Muscle of leg (tissue), 3 donors: ENCODE measurements at regions not wholly inside any gene's neighbourhood (a gene's known extent, or its start where the extent isn't known, plus 50 kb on each side); places are given as distances from the start of the nearest gene placed in this dataset.

Experiments used
- DNase-seq: peaks from one replicate; pipeline ENCODE4 v3.0.0; 2013
- H3K27ac ChIP-seq: one replicate; pipeline ENCODE4 v1.5.1; 2013; ENCODE audit warnings: mild to moderate bottlenecking, low read length, control low read depth
- H3K27me3 ChIP-seq: one replicate; pipeline ENCODE4 v1.6.1; 2013; ENCODE audit warnings: low read length; ENCODE audit not compliant: control insufficient read depth, insufficient read depth
- H3K36me3 ChIP-seq: one replicate; pipeline ENCODE4 v1.6.1; 2013; ENCODE audit warnings: low read length; ENCODE audit not compliant: control insufficient read depth, insufficient read depth
- H3K4me1 ChIP-seq: one replicate; pipeline ENCODE4 v1.6.1; 2013; ENCODE audit warnings: low read length; ENCODE audit not compliant: control insufficient read depth, insufficient read depth
- H3K4me3 ChIP-seq: one replicate; pipeline ENCODE4 v1.5.1; 2013; ENCODE audit warnings: low read length, control low read depth
- H3K9me3 ChIP-seq: replicated peaks from 2 replicates; pipeline ENCODE4 v1.6.1; 2013; ENCODE audit warnings: low read depth, low read length; ENCODE audit not compliant: control insufficient read depth
- WGBS: methylation state at CpG from one replicate; pipeline ENCODE4 v1.1.5; 2013; ENCODE audit warnings: missing lambda C conversion rate; ENCODE audit not compliant: insufficient coverage; 5-methylcytosine and 5-hydroxymethylcytosine counted together

GRCh38 chr18:55121397-55122170 is 162.3 kb upstream of the CCDC68 start:
- no peak overlapping the region for H3K4me3 ChIP-seq
- no peak for DNase-seq
- no peak overlapping the region for H3K27ac ChIP-seq
- H3K36me3 ChIP-seq: no peaks in the 10 kb centered on the region
- no peaks in the 10 kb centered on the region for H3K27me3 ChIP-seq
- WGBS: 33% methylated on average over 1 of the region's 10 CpGs
- H3K4me1 ChIP-seq: no peaks in the 10 kb centered on the region
- no peaks in the 10 kb centered on the region for H3K9me3 ChIP-seq

GRCh38 chr18:55120896-55121295 is 161.6 kb upstream of the CCDC68 start:
- H3K27ac ChIP-seq: no peak overlapping the region
- no peak for DNase-seq

GRCh38 chr18:55119434-55119833 is 160.2 kb upstream of the CCDC68 start:
- WGBS: 23% methylated on average over 2 of the region's 6 CpGs
- no peaks in the 10 kb centered on the region for H3K4me1 ChIP-seq
- no peaks in the 10 kb centered on the region for H3K27me3 ChIP-seq
- H3K27ac ChIP-seq: no peak overlapping the region
- H3K9me3 ChIP-seq: no peaks in the 10 kb centered on the region
- no peaks in the 10 kb centered on the region for H3K36me3 ChIP-seq
- no peak for DNase-seq
- H3K4me3 ChIP-seq: no peak overlapping the region

More at GRCh38 chr18:55120896-55121295, 161.6 kb upstream of the CCDC68 start:
- Histone ChIP-seq H3K27me3 (no peaks in the 10 kb centered on the region), H3K4me3 (no peak overlapping the region), H3K36me3 (no peaks in the 10 kb centered on the region), H3K4me1 (no peaks in the 10 kb centered on the region), H3K9me3 (no peaks in the 10 kb centered on the region)

- H3K27ac ChIP-seq: no peak overlapping the region
- no peaks in the 10 kb centered on the region for H3K4me1 ChIP-seq
- H3K9me3 ChIP-seq: no peaks in the 10 kb centered on the region
- no peak for DNase-seq
- H3K4me3 ChIP-seq: no peak overlapping the region
- H3K36me3 ChIP-seq: no peaks in the 10 kb centered on the region
- no peaks in the 10 kb centered on the region for H3K27me3 ChIP-seq
Measured at GRCh38 chr18:55119016-55119415, 159.8 kb upstream of the CCDC68 start.

- no peak for DNase-seq
- Histone ChIP-seq H3K27me3 (no peaks in the 10 kb centered on the region), H3K4me1 (no peaks in the 10 kb centered on the region), H3K27ac (no peak overlapping the region), H3K9me3 (no peaks in the 10 kb centered on the region), H3K4me3 (no peak overlapping the region), H3K36me3 (no peaks in the 10 kb centered on the region)
- no CpG with 5 or more reads among the region's 3 CpGs for WGBS
Measured at GRCh38 chr18:55116863-55117262, 157.6 kb upstream of the CCDC68 start.

GRCh38 chr18:55115606-55116005 is 156.3 kb upstream of the CCDC68 start:
- peaks cover 3% of the 10 kb centered on the region for H3K4me1 ChIP-seq
- WGBS: 100% methylated on average over 1 of the region's 2 CpGs
- no peaks in the 10 kb centered on the region for H3K36me3 ChIP-seq
- no peak overlapping the region for H3K4me3 ChIP-seq
- H3K27me3 ChIP-seq: no peaks in the 10 kb centered on the region
- H3K9me3 ChIP-seq: no peaks in the 10 kb centered on the region
- no peak overlapping the region for H3K27ac ChIP-seq
- no peak for DNase-seq

- DNase-seq: peak; percentile 81
- WGBS: 63% methylated on average over 1 of the region's 1 CpG
- Histone ChIP-seq H3K4me1 (peaks cover 5% of the 10 kb centered on the region), H3K27me3 (no peaks in the 10 kb centered on the region), H3K27ac (no peak overlapping the region), H3K36me3 (no peaks in the 10 kb centered on the region), H3K9me3 (no peaks in the 10 kb centered on the region), H3K4me3 (no peak overlapping the region)
Measured at GRCh38 chr18:55114876-55115275, 155.6 kb upstream of the CCDC68 start.

- H3K9me3 ChIP-seq: no peaks in the 10 kb centered on the region
- no peaks in the 10 kb centered on the region for H3K27me3 ChIP-seq
- peaks cover 5% of the 10 kb centered on the region for H3K4me1 ChIP-seq
- H3K36me3 ChIP-seq: no peaks in the 10 kb centered on the region
- no peak overlapping the region for H3K27ac ChIP-seq
- 71% methylated on average over 2 of the region's 5 CpGs for WGBS
- no peak overlapping the region for H3K4me3 ChIP-seq
- no peak for DNase-seq
Measured at GRCh38 chr18:55113800-55114199, 154.5 kb upstream of the CCDC68 start.

- DNase-seq: no peak
- Histone ChIP-seq H3K36me3 (no peaks in the 10 kb centered on the region), H3K27ac (peak overlapping the region; percentile 80), H3K27me3 (no peaks in the 10 kb centered on the region), H3K4me3 (no peak overlapping the region), H3K9me3 (no peaks in the 10 kb centered on the region), H3K4me1 (peaks cover 5% of the 10 kb centered on the region)
Measured at GRCh38 chr18:55111271-55111670, 152.0 kb upstream of the CCDC68 start.

GRCh38 chr18:55110436-55110835 is 151.2 kb upstream of the CCDC68 start:
- Histone ChIP-seq H3K4me3 (no peak overlapping the region), H3K4me1 (peaks cover 5% of the 10 kb centered on the region), H3K27ac (peak overlapping the region; percentile 80), H3K36me3 (no peaks in the 10 kb centered on the region), H3K27me3 (no peaks in the 10 kb centered on the region), H3K9me3 (no peaks in the 10 kb centered on the region)
- peak; percentile 78 for DNase-seq
- WGBS: 43% methylated on average over 3 of the region's 9 CpGs
